ENCODE measurements at regions not wholly inside any gene's neighbourhood (a gene's known extent, or its start where the extent isn't known, plus 50 kb on each side); places are given as distances from the start of the nearest gene placed in this dataset.
"Not testable (repeated sequence)": the region's sequence is repeated elsewhere in the genome, so short reads cannot be mapped to it uniquely, and the experiment has no call there.

GRCh38 chr14:30225176-30225575 lies 297.5 kb upstream of the PRKD1 start:
- no peak for DNase-seq

DNA sequence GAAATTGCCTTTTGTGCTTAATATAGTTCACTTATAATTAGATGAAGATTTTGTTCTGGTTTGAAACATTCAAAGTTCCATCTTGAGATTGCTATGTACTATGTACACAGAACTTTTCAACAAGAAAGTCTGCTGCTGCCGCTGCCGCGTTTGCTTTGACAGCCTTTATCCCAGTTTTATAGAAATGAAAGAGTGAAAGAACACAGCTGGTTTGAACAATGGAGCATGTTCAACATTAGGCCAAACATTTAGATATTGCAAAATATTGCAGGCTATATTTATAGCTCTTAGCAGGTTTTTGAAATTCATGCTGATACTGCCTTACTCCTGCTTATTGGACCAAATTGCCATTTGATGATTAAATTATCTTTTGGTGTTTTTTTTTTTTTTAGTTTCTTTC lies 299.8 kb upstream of the PRKD1 start:
- peak; percentile 29 for DNase-seq

- peak; percentile 44 for DNase-seq
Measured at GRCh38 chr14:30227876-30228275, 300.2 kb upstream of the PRKD1 start.

- no peak for DNase-seq
Measured at GRCh38 chr14:30230719-30231118, 303.1 kb upstream of the PRKD1 start.

DNA sequence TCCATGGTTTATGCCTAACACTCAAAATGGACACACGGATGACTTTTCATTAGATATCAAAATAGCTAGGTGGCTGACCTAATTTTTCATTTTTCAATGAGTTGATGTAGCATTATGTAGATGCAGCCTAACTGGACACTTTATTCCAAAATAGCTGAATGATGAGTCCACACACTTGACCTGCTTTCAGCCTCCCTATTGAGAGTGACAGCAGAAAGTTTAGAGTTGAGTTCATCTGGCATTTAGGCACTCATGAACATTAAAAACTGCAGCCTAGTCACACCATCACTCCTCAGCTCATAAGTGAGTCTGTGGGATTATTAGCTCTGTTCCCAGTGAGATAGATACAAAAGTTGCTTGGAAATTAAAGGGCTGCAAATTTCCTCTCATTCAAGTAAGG lies 307.3 kb upstream of the PRKD1 start:
- no peak for DNase-seq

DNA sequence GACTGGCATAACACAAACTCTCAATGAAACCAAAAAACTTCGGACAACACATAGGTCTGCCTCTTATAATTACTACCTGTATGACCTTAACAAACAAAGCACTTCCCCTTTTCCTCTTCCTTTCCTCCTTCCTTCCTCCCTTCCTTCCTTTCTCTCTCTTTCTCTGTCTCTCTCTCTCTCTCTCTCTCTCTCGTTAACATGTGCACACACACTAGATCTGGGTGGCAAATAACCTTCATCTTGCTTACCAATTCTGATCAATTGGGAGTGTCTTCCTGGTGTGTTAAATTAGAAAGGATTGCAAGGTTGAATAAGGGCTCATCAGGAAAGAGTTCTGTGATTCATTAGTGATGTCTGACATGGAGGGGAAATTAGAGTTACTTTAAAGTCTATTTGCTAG lies 307.8 kb upstream of the PRKD1 start:
- no peak for DNase-seq

- DNase-seq = no peak
Measured at GRCh38 chr14:30238936-30239335, 311.3 kb upstream of the PRKD1 start.

DNA sequence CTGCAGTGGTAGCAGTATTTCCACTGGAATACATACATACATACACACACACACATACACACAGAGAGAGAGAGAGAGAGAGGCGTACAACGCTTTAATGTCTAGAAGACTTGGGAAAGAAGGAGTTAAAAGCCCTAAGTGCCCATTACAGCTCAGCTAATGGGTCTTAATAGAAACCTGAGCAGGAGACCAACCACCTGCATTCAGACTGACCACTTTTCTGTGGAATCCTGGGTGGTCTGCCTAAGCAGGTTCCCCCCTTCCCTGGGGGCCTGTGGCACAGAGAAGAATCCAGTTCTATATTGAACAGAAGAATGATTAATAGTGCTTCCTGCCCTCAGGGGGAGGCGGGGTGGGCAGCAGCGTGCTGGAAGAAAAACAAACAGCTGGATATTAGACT lies 312.4 kb upstream of the PRKD1 start:
- DNase-seq = no peak

DNA sequence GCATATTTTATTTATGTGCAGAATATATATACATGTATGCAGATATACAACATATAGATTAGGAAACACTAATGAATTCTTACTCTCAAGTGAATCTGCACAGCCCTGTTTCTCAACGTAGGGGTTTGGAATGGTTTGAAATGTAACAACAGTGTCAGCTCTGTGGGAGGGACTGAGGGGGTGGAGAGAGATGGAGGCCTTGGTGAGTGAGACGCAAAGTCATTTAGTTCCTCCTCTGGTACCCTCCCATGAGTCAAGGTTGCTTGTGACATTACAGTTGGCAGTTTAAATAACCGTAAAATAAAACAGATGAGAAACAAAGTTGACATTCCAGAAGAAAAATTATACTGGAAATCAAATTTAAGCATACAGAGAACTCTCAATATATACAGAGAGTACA lies 313.0 kb upstream of the PRKD1 start:
- no peak for DNase-seq

- DNase-seq = no peak
Measured at GRCh38 chr14:30242744-30243143, 315.1 kb upstream of the PRKD1 start.

DNA sequence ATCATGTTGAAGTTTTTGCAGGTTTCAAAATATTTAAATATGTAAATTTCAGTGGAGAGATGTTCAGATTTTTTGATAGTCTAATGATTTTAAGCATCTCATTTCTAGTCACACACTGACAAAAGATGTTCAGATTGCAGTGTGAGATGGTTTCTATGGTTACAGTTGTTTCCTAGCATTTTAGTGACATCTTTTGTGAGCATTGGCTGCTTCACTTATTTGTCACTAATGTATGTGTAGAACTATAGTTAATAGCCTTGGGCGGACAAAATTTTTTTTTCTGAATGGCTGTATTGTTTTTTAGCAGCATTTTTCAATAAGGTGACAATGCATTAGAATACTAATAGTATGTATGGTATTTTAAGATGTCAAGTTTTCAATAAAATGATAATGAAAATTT lies 315.6 kb upstream of the PRKD1 start:
- no peak for DNase-seq

DNA sequence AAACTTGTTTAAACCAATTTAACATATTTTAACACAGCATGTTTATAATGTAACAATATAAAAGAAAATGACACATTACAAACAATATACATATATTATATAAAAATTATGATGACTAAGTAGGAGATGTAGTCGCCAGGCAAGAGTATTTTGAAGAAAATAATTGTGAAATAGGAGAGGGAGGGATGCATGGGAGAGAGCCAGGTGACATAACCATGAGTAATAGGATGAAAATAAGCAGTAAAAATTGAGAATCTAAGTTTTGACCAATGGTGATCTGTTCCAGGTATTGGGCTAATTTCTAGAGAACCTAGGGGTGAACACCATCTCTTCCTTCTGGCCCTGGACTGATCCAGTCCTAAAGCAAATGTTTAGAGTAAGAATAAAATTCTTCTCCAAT lies 315.2 kb upstream of the G2E3 start:
- peak; percentile 56 for DNase-seq

GRCh38 chr14:30244348-30244747 lies 314.6 kb upstream of the G2E3 start:
- not testable (repeated sequence) for DNase-seq

DNA sequence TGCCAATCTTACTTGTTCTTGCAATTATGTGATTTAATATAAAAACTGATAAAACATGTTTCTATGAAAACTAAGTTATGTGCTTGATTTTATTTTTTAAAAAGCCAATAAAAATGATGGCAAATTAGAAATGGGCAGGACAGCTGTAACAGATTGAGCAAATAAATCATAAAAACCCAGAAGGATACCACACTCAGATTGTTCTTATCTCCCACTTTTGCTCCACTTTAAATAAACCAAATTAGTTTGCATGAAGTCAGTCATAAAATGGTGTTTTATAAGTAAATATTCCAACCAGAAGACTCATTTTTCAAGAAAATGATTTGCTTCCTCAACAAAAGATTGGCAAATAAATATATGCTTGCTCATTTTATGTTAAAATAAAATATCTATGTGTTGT lies 307.9 kb upstream of the G2E3 start:
- DNase-seq = no peak

GRCh38 chr14:30251557-30252100 lies 307.3 kb upstream of the G2E3 start:
- DNase-seq = no peak

DNA sequence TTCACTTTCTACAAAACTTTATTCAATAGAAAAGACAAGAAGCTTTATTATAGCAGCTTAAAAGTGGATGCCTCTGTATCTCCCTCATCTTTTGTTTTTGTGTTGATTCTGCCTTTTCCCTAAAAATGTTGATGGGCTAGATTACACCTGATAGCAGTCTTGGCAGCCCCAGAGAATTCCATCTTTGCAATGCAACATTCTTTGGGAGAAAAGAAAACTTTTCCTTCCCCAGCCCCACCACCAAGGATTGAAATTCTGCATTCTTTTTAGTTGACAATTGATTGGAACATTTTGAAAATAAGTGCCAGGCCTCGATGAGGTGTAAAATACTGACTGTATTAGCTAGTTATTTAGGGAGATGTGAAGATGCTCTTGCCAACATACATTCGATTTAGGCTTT lies 306.8 kb upstream of the G2E3 start:
- DNase-seq = no peak

DNA sequence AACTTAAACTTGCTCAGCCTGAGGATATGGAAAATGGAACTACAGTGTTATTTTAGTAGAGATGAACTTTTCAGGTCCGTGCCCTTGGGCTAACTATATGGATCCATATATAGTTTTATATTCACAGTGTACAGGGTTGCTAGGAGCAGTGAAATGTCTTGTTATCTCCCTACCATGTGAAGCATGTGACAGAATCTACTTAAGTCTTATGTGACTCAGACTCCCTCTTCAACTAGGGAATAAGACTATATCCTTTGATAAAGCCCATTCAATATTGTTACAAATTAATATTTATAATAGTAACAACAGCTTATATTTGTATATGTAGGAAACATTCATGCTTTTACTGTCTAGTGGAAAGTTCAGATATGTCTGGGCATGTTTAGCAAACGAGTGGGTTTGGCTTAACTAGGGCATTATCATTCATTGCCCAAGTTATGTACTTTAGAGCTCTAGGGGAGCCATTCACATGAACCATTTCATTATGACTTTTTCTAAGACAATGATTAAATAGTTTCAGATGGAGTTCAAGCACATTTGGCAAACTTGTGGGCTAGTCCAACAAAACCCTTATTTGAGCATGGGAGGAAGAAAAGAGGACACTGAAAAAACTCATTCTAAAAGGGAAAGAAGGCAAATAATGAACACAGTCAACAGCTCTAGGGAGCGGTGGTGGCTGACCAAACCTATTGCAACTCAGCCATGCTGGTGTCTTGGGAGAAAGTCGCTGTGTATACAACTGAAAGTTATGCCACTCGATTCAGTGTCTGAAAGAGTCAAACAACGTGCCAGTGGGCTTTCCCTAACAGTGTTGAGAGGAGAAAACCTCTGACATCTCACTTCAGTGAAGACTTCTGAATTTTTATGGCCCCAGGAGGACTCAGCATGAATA lies 305.9 kb upstream of the G2E3 start:
- no peak for DNase-seq

GRCh38 chr14:30256627-30257026 lies 302.3 kb upstream of the G2E3 start:
- DNase-seq = no peak

- DNase-seq = no peak
Measured at GRCh38 chr14:30257946-30258661, 300.9 kb upstream of the G2E3 start.

DNA sequence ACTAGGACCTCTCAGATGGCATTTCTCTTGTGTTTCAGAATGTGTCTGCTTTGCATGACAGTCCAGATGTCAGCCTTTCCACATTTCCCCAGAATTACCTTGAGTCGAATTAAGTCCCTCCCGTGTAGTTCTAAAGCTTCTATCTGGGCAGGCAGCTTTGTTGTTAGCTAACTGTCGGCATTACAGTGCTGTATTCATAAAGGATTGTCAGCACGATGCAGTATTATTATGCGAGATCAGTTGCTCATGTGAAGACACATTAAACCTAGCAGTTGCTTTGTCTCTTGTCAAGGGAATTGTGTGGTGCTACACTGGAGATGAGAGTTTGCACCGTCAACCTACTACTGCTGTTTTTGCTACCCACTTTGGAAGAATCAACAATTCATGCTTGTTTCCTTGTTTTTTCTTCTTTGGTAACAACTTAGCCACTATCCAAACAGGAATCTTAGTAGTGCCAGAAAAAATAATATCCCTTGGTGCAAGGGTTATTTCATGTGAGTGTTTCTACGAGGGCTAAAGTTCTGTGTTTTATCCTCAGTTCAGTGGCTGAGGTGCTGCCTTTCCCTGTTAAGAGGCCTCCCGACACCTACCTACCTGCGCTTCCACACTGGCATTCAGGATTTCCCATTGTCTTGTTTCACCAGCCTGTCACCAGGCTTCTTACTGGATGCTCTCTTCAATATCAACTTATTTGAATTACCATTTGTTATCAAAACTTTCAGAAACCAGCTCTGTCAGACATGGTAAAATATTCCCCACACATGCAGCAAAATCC lies 297.9 kb upstream of the G2E3 start:
- DNase-seq = no peak

- DNase-seq = no peak
Measured at GRCh38 chr14:30264161-30264560, 294.8 kb upstream of the G2E3 start.

DNA sequence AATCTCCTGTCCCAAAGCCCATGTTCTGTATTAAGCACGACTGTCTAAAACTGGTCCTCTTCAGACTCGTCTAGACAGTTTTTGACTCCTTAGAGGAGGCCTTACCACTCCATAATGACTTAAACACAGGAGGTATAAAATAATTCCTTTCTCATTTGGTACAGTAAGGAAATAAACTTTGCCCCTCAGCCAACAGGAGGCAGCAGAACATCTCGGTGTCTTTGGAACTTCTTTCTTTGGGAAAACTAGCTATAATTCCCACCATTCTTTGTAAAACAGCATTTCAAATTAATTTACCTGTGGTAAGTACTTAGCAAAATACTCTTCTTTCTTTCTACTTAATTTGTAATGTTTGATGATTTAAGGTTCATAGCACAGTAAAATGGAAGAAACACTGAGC lies 292.7 kb upstream of the G2E3 start:
- no peak for DNase-seq

- peak; percentile 23 for DNase-seq
Measured at GRCh38 chr14:30267141-30267540, 291.8 kb upstream of the G2E3 start.

All from fibroblast of skin of abdomen (primary cell).